Loucy (cell line): ENCODE measurements at regions not wholly inside any gene's neighbourhood (a gene's known extent, or its start where the extent isn't known, plus 50 kb on each side); places are given as distances from the start of the nearest gene placed in this dataset.

ENCODE experiments used
- EZH2phosphoT487 ChIP-seq: fragments of 200-600 bp; IDR thresholded peaks from 2 replicates; pipeline ENCODE4 v1.6.1; 2018; ENCODE audit warnings: antibody characterized with exemption, mild to moderate bottlenecking, moderate library complexity, borderline replicate concordance
- TF ChIP-seq, protein P1 (sequence below): fragments of 200-600 bp; sonication (generic); conservative IDR thresholded peaks from 2 replicates; pipeline ENCODE4 v1.5.1; 2014; ENCODE audit warnings: mild to moderate bottlenecking, antibody characterized with exemption, low read length

DNA sequence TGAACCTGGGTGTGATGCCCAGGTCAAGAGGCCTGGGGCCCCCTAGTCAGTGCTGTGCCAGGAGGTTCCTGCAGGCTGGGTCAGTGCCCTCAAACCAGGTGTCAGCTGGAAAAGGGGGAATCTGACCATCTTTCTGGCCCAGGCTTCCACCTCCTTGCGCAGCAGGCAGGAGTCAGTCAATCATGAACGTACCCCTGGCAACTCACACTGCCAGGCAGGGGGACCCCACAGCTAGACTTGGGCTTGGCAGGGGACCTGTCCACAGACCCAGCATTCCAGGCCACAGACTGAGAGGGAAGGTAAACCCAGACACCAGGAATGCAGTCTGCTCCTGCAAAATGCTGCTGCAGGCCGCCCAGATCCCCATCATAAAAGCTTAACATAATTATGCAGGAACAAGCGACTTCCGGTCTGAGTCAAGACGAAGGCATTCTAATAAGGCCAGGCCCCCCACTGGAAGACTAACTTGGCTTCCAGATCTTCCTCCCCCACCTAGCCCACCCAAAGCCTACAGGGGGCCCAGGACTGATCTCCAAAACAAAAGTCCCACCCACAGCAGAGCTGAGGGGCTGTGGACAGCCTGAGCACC lies 156.3 kb downstream of the BCOR start:
- TF ChIP-seq, protein P1, sequence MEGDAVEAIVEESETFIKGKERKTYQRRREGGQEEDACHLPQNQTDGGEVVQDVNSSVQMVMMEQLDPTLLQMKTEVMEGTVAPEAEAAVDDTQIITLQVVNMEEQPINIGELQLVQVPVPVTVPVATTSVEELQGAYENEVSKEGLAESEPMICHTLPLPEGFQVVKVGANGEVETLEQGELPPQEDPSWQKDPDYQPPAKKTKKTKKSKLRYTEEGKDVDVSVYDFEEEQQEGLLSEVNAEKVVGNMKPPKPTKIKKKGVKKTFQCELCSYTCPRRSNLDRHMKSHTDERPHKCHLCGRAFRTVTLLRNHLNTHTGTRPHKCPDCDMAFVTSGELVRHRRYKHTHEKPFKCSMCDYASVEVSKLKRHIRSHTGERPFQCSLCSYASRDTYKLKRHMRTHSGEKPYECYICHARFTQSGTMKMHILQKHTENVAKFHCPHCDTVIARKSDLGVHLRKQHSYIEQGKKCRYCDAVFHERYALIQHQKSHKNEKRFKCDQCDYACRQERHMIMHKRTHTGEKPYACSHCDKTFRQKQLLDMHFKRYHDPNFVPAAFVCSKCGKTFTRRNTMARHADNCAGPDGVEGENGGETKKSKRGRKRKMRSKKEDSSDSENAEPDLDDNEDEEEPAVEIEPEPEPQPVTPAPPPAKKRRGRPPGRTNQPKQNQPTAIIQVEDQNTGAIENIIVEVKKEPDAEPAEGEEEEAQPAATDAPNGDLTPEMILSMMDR, result no peak
- TF ChIP-seq EZH2phosphoT487, result no peak
